ENCODE measurements at regions not wholly inside any gene's neighbourhood (a gene's known extent, or its start where the extent isn't known, plus 50 kb on each side); places are given as distances from the start of the nearest gene placed in this dataset.

- Histone ChIP-seq H3K4me3 (no peak overlapping the region), H3K4me1 (no peaks in the 10 kb centered on the region), H3K27me3 (peaks cover 0 to 9% of the 10 kb centered on the region in 2 donors), H3K9me3 (no peaks in the 10 kb centered on the region), H3K36me3 (no peaks in the 10 kb centered on the region), H3K27ac (no peak overlapping the region)
- TF ChIP-seq CTCF (IDR thresholded peaks at IDR 0.05) = no peak
- DNase-seq = no peak
- intact Hi-C loops (cut with DNase I; ENCODE audit: low total_unique reads) = no loop called here
Measured at GRCh38 chr1:29647581-29647980, 411.3 kb downstream of the PTPRU start.

- H3K4me1 ChIP-seq = no peaks in the 10 kb centered on the region
- TF ChIP-seq CTCF (IDR thresholded peaks at IDR 0.05) = no peak
- H3K27ac ChIP-seq = no peak overlapping the region
- H3K36me3 ChIP-seq = no peaks in the 10 kb centered on the region
- intact Hi-C loops (cut with DNase I; ENCODE audit: low total_unique reads) = no loop called here
- no peaks in the 10 kb centered on the region for H3K9me3 ChIP-seq
- H3K4me3 ChIP-seq = no peak overlapping the region
- peak in 1 of 2 donors; percentile 39 for DNase-seq
- peaks cover 0 to 9% of the 10 kb centered on the region in 2 donors for H3K27me3 ChIP-seq
Measured at GRCh38 chr1:29646161-29646775, 409.9 kb downstream of the PTPRU start.

GRCh38 chr1:29645586-29645985 lies 409.3 kb downstream of the PTPRU start:
- no peak for TF ChIP-seq CTCF (IDR thresholded peaks at IDR 0.05)
- no peaks in the 10 kb centered on the region for H3K4me1 ChIP-seq
- no peak overlapping the region for H3K27ac ChIP-seq
- peaks cover 0 to 9% of the 10 kb centered on the region in 2 donors for H3K27me3 ChIP-seq
- H3K4me3 ChIP-seq = no peak overlapping the region
- no peaks in the 10 kb centered on the region for H3K9me3 ChIP-seq
- intact Hi-C loops (cut with DNase I; ENCODE audit: low total_unique reads) = no loop called here
- H3K36me3 ChIP-seq = no peaks in the 10 kb centered on the region
- DNase-seq = peak in 1 of 2 donors; percentile 9

- H3K27me3 ChIP-seq = peaks cover 0 to 15% of the 10 kb centered on the region in 2 donors
- no peak overlapping the region for H3K27ac ChIP-seq
- intact Hi-C loops (cut with DNase I; ENCODE audit: low total_unique reads) = no loop called here
Measured at GRCh38 chr1:29644812-29645211, 408.5 kb downstream of the PTPRU start.

GRCh38 chr1:29643838-29644440 lies 407.6 kb downstream of the PTPRU start:
- DNase-seq = peak in 1 of 2 donors; percentile 3
- H3K4me1 ChIP-seq = no peaks in the 10 kb centered on the region
- no peaks in the 10 kb centered on the region for H3K36me3 ChIP-seq
- H3K9me3 ChIP-seq = no peaks in the 10 kb centered on the region
- peaks cover 0 to 17% of the 10 kb centered on the region in 2 donors for H3K27me3 ChIP-seq
- TF ChIP-seq CTCF (IDR thresholded peaks at IDR 0.05) = no peak
- no peak overlapping the region for H3K4me3 ChIP-seq
- intact Hi-C loops (cut with DNase I; ENCODE audit: low total_unique reads) = no loop called here
- H3K27ac ChIP-seq = no peak overlapping the region

More at GRCh38 chr1:29644812-29645211, 408.5 kb downstream of the PTPRU start:
- Histone ChIP-seq H3K4me3 (no peak overlapping the region), H3K4me1 (no peaks in the 10 kb centered on the region), H3K36me3 (no peaks in the 10 kb centered on the region), H3K9me3 (no peaks in the 10 kb centered on the region)
- TF ChIP-seq CTCF (IDR thresholded peaks at IDR 0.05) = no peak
- no peak for DNase-seq

Data from tibial artery (tissue), 4 donors.